ENCODE measurements at regions not wholly inside any gene's neighbourhood (a gene's known extent, or its start where the extent isn't known, plus 50 kb on each side); places are given as distances from the start of the nearest gene placed in this dataset.

GRCh38 chr16:88305176-88305575 is 77.6 kb upstream of the ZNF469 start:
- intact Hi-C loops (cut with micrococcal nuclease) = no loop called here
- no TSS peak for BruUV-seq (replicated peaks)
- no peak overlapping the region for H3K27ac Mint-ChIP-seq (ENCODE audit: low read depth, unreplicated experiment)
- DNase-seq (ENCODE audit: unreplicated experiment) = no peak
- ChIA-PET POLR2A (no interaction called here), CTCF (interaction anchor here (0.6 kb wide), 1 partner anchor 10 kb away, joined by 3 read pairs; no protein-coding TSS in a partner anchor)
- peaks cover 36% of the 10 kb centered on the region for H3K4me1 Mint-ChIP-seq (ENCODE audit: insufficient read depth, unreplicated experiment)
- TF ChIP-seq CTCF (IDR thresholded peaks at IDR 0.05; ENCODE audit: unreplicated experiment) = no peak
- H3K36me3 Mint-ChIP-seq (ENCODE audit: insufficient read depth, unreplicated experiment) = no peaks in the 10 kb centered on the region
- H3K27me3 Mint-ChIP-seq (ENCODE audit: insufficient read depth, unreplicated experiment) = no peaks in the 10 kb centered on the region
- H3K9me3 Mint-ChIP-seq (ENCODE audit: unreplicated experiment) = no peaks in the 10 kb centered on the region
- H3K4me3 Mint-ChIP-seq (ENCODE audit: unreplicated experiment) = no peak overlapping the region

GRCh38 chr16:88306411-88306810 is 76.3 kb upstream of the ZNF469 start:
- Mint-ChIP-seq H3K27ac (ENCODE audit: low read depth, unreplicated experiment) (peak overlapping the region; percentile 42), H3K27me3 (ENCODE audit: insufficient read depth, unreplicated experiment) (no peaks in the 10 kb centered on the region), H3K4me1 (ENCODE audit: insufficient read depth, unreplicated experiment) (peaks cover 36% of the 10 kb centered on the region), H3K36me3 (ENCODE audit: insufficient read depth, unreplicated experiment) (no peaks in the 10 kb centered on the region), H3K4me3 (ENCODE audit: unreplicated experiment) (no peak overlapping the region), H3K9me3 (ENCODE audit: unreplicated experiment) (no peaks in the 10 kb centered on the region)
- POLR2A ChIA-PET = no interaction called here
- BruUV-seq (replicated peaks) = no TSS peak
- TF ChIP-seq CTCF (IDR thresholded peaks at IDR 0.05; ENCODE audit: unreplicated experiment) = no peak
- no peak for DNase-seq (ENCODE audit: unreplicated experiment)
- CTCF ChIA-PET = no interaction called here
- intact Hi-C loops (cut with micrococcal nuclease) = no loop called here

- Mint-ChIP-seq H3K27ac (ENCODE audit: low read depth, unreplicated experiment) (peak overlapping the region; percentile 42), H3K36me3 (ENCODE audit: insufficient read depth, unreplicated experiment) (no peaks in the 10 kb centered on the region), H3K4me1 (ENCODE audit: insufficient read depth, unreplicated experiment) (peaks cover 36% of the 10 kb centered on the region), H3K4me3 (ENCODE audit: unreplicated experiment) (no peak overlapping the region), H3K9me3 (ENCODE audit: unreplicated experiment) (peaks cover 6% of the 10 kb centered on the region), H3K27me3 (ENCODE audit: insufficient read depth, unreplicated experiment) (no peaks in the 10 kb centered on the region)
- peak; percentile 61 for DNase-seq (ENCODE audit: unreplicated experiment)
- BruUV-seq (replicated peaks) = no TSS peak
- POLR2A ChIA-PET = no interaction called here
- CTCF ChIA-PET = interaction anchor here (0.6 kb wide), 1 partner anchor 436 kb away, joined by 4 read pairs; no protein-coding TSS in a partner anchor
- intact Hi-C loops (cut with micrococcal nuclease) = no loop called here
- TF ChIP-seq CTCF (IDR thresholded peaks at IDR 0.05; ENCODE audit: unreplicated experiment) = no peak
Observed at GRCh38 chr16:88306860-88307545, 75.8 kb upstream of the ZNF469 start.

- CTCF ChIA-PET = no interaction called here
- H3K9me3 Mint-ChIP-seq (ENCODE audit: unreplicated experiment) = peaks cover 12% of the 10 kb centered on the region
- intact Hi-C loops (cut with micrococcal nuclease) = no loop called here
- POLR2A ChIA-PET = no interaction called here
- no peaks in the 10 kb centered on the region for H3K27me3 Mint-ChIP-seq (ENCODE audit: insufficient read depth, unreplicated experiment)
- no peaks in the 10 kb centered on the region for H3K36me3 Mint-ChIP-seq (ENCODE audit: insufficient read depth, unreplicated experiment)
- BruUV-seq (replicated peaks) = no TSS peak
- no peak for DNase-seq (ENCODE audit: unreplicated experiment)
- no peak for TF ChIP-seq CTCF (IDR thresholded peaks at IDR 0.05; ENCODE audit: unreplicated experiment)
- H3K4me3 Mint-ChIP-seq (ENCODE audit: unreplicated experiment) = no peak overlapping the region
- peaks cover 36% of the 10 kb centered on the region for H3K4me1 Mint-ChIP-seq (ENCODE audit: insufficient read depth, unreplicated experiment)
- no peak overlapping the region for H3K27ac Mint-ChIP-seq (ENCODE audit: low read depth, unreplicated experiment)
Observed at GRCh38 chr16:88308441-88309173, 74.2 kb upstream of the ZNF469 start.

All from MCF 10A (cell line).